Breast epithelium (tissue), 3 donors: ENCODE measurements at regions not wholly inside any gene's neighbourhood (a gene's known extent, or its start where the extent isn't known, plus 50 kb on each side); places are given as distances from the start of the nearest gene placed in this dataset.

Source experiments
- CTCF ChIP-seq, 3 donors: fragments of 450-650 bp; IDR thresholded peaks; one replicate each; pipeline ENCODE4 v1.5.1; 2016 to 2017; ENCODE audit warnings: antibody characterized with exemption in 3 of 3, mild to moderate bottlenecking in 3 of 3, moderate library complexity in 3 of 3
- POLR2A ChIP-seq: fragments of 450-650 bp; IDR thresholded peaks from one replicate; pipeline ENCODE4 v1.6.1; 2016; ENCODE audit warnings: antibody characterized with exemption, mild to moderate bottlenecking, moderate library complexity

- TF ChIP-seq CTCF (IDR thresholded peaks at IDR 0.05) (no peak), POLR2A (no peak)
These were observed 793.1 kb downstream of the DTWD2 start for GRCh38 chr5:118195211-118195610.
